ENCODE measurements at regions not wholly inside any gene's neighbourhood (a gene's known extent, or its start where the extent isn't known, plus 50 kb on each side); places are given as distances from the start of the nearest gene placed in this dataset.
A peak's percentile ranks its signal among the peaks of the same experiment; 100 is the strongest.

DNA sequence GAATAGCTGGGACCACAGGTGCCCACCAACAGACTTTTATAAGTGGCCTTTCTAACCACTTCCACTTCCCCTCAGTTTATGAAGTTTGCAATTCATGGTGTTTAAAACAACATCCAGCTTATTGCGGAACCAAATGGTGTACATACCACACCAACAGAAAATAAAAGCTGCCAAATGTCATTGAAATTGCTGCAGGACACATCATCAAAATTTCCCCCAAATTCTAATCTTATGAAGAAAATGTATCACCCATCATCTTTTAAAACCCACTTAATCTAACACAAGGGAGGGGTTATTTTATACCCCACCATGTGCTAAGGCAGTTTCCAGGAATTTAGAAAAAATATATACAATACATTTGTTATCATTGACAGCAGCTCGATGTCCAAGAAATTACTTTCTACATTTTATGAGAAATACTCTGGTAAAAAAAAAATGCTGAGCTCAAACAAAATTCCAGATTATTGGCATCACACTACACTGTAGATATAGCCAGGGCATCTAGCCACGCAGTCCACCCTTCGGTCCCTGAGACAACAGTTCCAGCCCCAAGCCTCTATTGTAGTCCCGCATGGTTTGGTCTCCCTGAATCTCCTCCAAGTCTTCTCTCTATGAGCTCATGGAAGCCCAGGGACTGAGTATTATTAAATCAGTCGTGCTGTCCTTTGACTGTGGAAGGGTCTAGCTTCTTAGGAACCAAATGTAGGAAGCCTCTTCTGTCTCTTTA, 372.8 kb upstream of the SLC30A5 start:
- ATAC-seq (no peak), DNase-seq (no peak)
- ChIA-PET POLR2A (no interaction called here), CTCF (no interaction called here)
- Histone ChIP-seq H3K4me1 (ENCODE audit: control insufficient read depth in 2 of 2, insufficient read depth in 2 of 2, low read length in 2 of 2) (no peaks in the 10 kb centered on the region), H3K27me3 (ENCODE audit: control insufficient read depth in 2 of 2, insufficient read depth in 2 of 2, low read length in 2 of 2) (no peaks in the 10 kb centered on the region), H3K27ac (ENCODE audit: low read depth, low read length) (no peak overlapping the region), H3K36me3 (ENCODE audit: control insufficient read depth in 2 of 3, insufficient read depth in 3 of 3, low read length in 3 of 3) (no peaks in the 10 kb centered on the region), H3K4me3 (ENCODE audit: low read length) (no peak overlapping the region), H3K9me3 (ENCODE audit: control insufficient read depth in 2 of 3, low read length in 3 of 3) (no peaks in the 10 kb centered on the region)
- intact Hi-C loops (cut with micrococcal nuclease): no loop called here
- Mint-ChIP-seq H3K27ac (no peak overlapping the region), H3K27me3 (peaks cover 0 to 5% (median 0%) of the 10 kb centered on the region in 5 donors), H3K4me1 (peaks cover 0 to 3% (median under 1%) of the 10 kb centered on the region in 7 donors), H3K4me3 (no peak overlapping the region), H3K9me3 (peaks cover 2 to 25% (median 7%) of the 10 kb centered on the region in 11 donors), H3K36me3 (peaks cover 0 to 11% (median 3%) of the 10 kb centered on the region in 5 donors)

- DNase-seq (no peak), ATAC-seq (no peak)
- no peaks in the 10 kb centered on the region for H3K27me3 ChIP-seq (ENCODE audit: control insufficient read depth in 2 of 2, insufficient read depth in 2 of 2, low read length in 2 of 2)
- H3K9me3 Mint-ChIP-seq: peaks cover 2 to 25% (median 9%) of the 10 kb centered on the region in 11 donors
- no peak overlapping the region for H3K27ac Mint-ChIP-seq
- intact Hi-C loops (cut with micrococcal nuclease): no loop called here
- no peaks in the 10 kb centered on the region for H3K36me3 ChIP-seq (ENCODE audit: control insufficient read depth in 2 of 3, insufficient read depth in 3 of 3, low read length in 3 of 3)
- no peak overlapping the region for H3K27ac ChIP-seq (ENCODE audit: low read depth, low read length)
- ChIA-PET CTCF (interaction anchor here (0.6 kb wide), 1 partner anchor 12 kb away, joined by 3 read pairs; no protein-coding TSS in a partner anchor), POLR2A (no interaction called here)
- H3K36me3 Mint-ChIP-seq: peaks cover 0 to 11% (median 3%) of the 10 kb centered on the region in 5 donors
- no peak overlapping the region for H3K4me3 Mint-ChIP-seq
- peaks cover 0 to 11% (median 5%) of the 10 kb centered on the region in 7 donors for H3K4me1 Mint-ChIP-seq
- peaks cover 0 to 5% (median 0%) of the 10 kb centered on the region in 5 donors for H3K27me3 Mint-ChIP-seq
- H3K4me1 ChIP-seq (ENCODE audit: control insufficient read depth in 2 of 2, insufficient read depth in 2 of 2, low read length in 2 of 2): no peaks in the 10 kb centered on the region
- H3K4me3 ChIP-seq (ENCODE audit: low read length): no peak overlapping the region
- H3K9me3 ChIP-seq (ENCODE audit: control insufficient read depth in 2 of 3, low read length in 3 of 3): no peaks in the 10 kb centered on the region
Observed at GRCh38 chr5:68722357-68722756, 371.5 kb upstream of the SLC30A5 start.

DNA sequence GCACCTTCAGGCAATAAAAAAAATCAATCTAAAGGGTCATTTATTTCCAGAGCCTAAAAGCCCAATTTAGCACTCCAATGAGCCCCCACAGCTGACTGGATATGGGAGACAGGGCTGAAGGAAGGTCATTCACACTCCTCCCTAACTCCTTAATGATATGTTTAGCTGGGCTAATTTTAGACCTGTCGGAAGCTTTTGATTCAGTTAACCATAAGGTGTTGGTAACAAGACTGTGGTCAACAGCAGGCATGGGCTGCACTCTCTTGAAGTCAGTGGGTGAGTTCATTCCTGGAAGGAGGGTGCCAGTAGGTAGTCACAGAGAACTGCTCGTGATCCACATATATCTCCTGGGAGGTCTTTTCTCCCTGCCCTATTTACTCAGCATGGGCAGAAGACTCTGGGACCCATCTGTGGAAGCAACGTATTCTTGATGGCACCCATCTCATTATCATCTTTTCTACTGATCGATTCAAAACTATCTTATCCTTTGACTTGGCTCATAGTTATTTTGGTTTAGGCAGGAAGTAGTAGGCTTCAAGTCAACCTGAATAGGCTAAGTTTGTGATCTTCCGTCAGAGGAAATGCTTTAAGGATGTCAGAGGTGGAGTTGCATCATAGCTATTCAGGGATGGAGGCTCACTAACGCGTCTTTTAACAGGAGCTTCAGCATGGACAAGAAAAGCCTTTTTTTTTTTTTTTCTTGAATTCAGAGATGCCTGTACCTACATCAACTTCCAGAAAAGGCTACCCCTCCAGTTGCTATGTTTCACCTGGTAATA, 367.7 kb upstream of the SLC30A5 start:
- DNase-seq (peak in 4 of 9 donors; percentile 18 to 25 (median 21)), ATAC-seq (no peak)
- ChIA-PET POLR2A (no interaction called here), CTCF (no interaction called here)
- Mint-ChIP-seq H3K27me3 (no peaks in the 10 kb centered on the region), H3K27ac (peak overlapping the region in 1 of 9 donors; percentile 1), H3K4me1 (peaks cover 0 to 11% (median 5%) of the 10 kb centered on the region in 7 donors), H3K36me3 (peaks cover 0 to 4% (median 0%) of the 10 kb centered on the region in 5 donors), H3K4me3 (peak overlapping the region in 1 of 10 donors; percentile 29), H3K9me3 (peaks cover 0 to 12% (median 6%) of the 10 kb centered on the region in 11 donors)
- intact Hi-C loops (cut with micrococcal nuclease): no loop called here
- no peaks in the 10 kb centered on the region for H3K27me3 ChIP-seq (ENCODE audit: control insufficient read depth in 2 of 2, insufficient read depth in 2 of 2, low read length in 2 of 2)
- H3K9me3 ChIP-seq (ENCODE audit: control insufficient read depth in 2 of 3, low read length in 3 of 3): no peaks in the 10 kb centered on the region
- no peaks in the 10 kb centered on the region for H3K36me3 ChIP-seq (ENCODE audit: control insufficient read depth in 2 of 3, insufficient read depth in 3 of 3, low read length in 3 of 3)
- no peak overlapping the region for H3K4me3 ChIP-seq (ENCODE audit: low read length)
- no peak overlapping the region for H3K27ac ChIP-seq (ENCODE audit: low read depth, low read length)
- H3K4me1 ChIP-seq (ENCODE audit: control insufficient read depth in 2 of 2, insufficient read depth in 2 of 2, low read length in 2 of 2): peaks cover 0 to 5% of the 10 kb centered on the region in 2 donors

- no peak overlapping the region for H3K4me3 ChIP-seq (ENCODE audit: low read length)
- ATAC-seq: no peak
- CTCF ChIA-PET: no interaction called here
Observed at GRCh38 chr5:68727931-68728330, 365.9 kb upstream of the SLC30A5 start.

GRCh38 chr5:68729678-68730077, 364.1 kb upstream of the SLC30A5 start:
- CTCF ChIA-PET: no interaction called here
- peaks cover 0 to 10% of the 10 kb centered on the region in 2 donors for H3K4me1 ChIP-seq (ENCODE audit: control insufficient read depth in 2 of 2, insufficient read depth in 2 of 2, low read length in 2 of 2)

More at GRCh38 chr5:68727931-68728330, 365.9 kb upstream of the SLC30A5 start:
- intact Hi-C loops (cut with micrococcal nuclease): no loop called here
- H3K4me3 Mint-ChIP-seq: no peak overlapping the region
- Histone ChIP-seq H3K9me3 (ENCODE audit: control insufficient read depth in 2 of 3, low read length in 3 of 3) (no peaks in the 10 kb centered on the region), H3K4me1 (ENCODE audit: control insufficient read depth in 2 of 2, insufficient read depth in 2 of 2, low read length in 2 of 2) (peaks cover 0 to 10% of the 10 kb centered on the region in 2 donors), H3K27ac (ENCODE audit: low read depth, low read length) (no peak overlapping the region), H3K27me3 (ENCODE audit: control insufficient read depth in 2 of 2, insufficient read depth in 2 of 2, low read length in 2 of 2) (no peaks in the 10 kb centered on the region), H3K36me3 (ENCODE audit: control insufficient read depth in 2 of 3, insufficient read depth in 3 of 3, low read length in 3 of 3) (no peaks in the 10 kb centered on the region)
- H3K4me1 Mint-ChIP-seq: peaks cover 0 to 11% (median 5%) of the 10 kb centered on the region in 7 donors
- peaks cover 0 to 4% (median 0%) of the 10 kb centered on the region in 5 donors for H3K36me3 Mint-ChIP-seq
- H3K27ac Mint-ChIP-seq: no peak overlapping the region
- no peaks in the 10 kb centered on the region for H3K27me3 Mint-ChIP-seq
- no peak for DNase-seq
- H3K9me3 Mint-ChIP-seq: peaks cover 0 to 6% (median 3%) of the 10 kb centered on the region in 11 donors
- POLR2A ChIA-PET: no interaction called here

GRCh38 chr5:68730220-68730978, 363.4 kb upstream of the SLC30A5 start:
- ATAC-seq: no peak
- H3K4me1 Mint-ChIP-seq: peaks cover 0 to 11% (median 5%) of the 10 kb centered on the region in 7 donors
- H3K4me3 Mint-ChIP-seq: no peak overlapping the region
- Histone ChIP-seq H3K27ac (ENCODE audit: low read depth, low read length) (no peak overlapping the region), H3K36me3 (ENCODE audit: control insufficient read depth in 2 of 3, insufficient read depth in 3 of 3, low read length in 3 of 3) (no peaks in the 10 kb centered on the region), H3K27me3 (ENCODE audit: control insufficient read depth in 2 of 2, insufficient read depth in 2 of 2, low read length in 2 of 2) (no peaks in the 10 kb centered on the region), H3K4me3 (ENCODE audit: low read length) (no peak overlapping the region), H3K9me3 (ENCODE audit: control insufficient read depth in 2 of 3, low read length in 3 of 3) (no peaks in the 10 kb centered on the region), H3K4me1 (ENCODE audit: control insufficient read depth in 2 of 2, insufficient read depth in 2 of 2, low read length in 2 of 2) (peaks cover 0 to 10% of the 10 kb centered on the region in 2 donors)
- ChIA-PET CTCF (no interaction called here), POLR2A (interaction anchor here (0.6 kb wide), 1 partner anchor 10 kb away, joined by 3 read pairs; no protein-coding TSS in a partner anchor)
- no peaks in the 10 kb centered on the region for H3K36me3 Mint-ChIP-seq
- peaks cover 0 to 6% (median 0%) of the 10 kb centered on the region in 11 donors for H3K9me3 Mint-ChIP-seq
- no peak for DNase-seq
- intact Hi-C loops (cut with micrococcal nuclease): no loop called here
- no peaks in the 10 kb centered on the region for H3K27me3 Mint-ChIP-seq
- no peak overlapping the region for H3K27ac Mint-ChIP-seq

More at GRCh38 chr5:68729678-68730077, 364.1 kb upstream of the SLC30A5 start:
- intact Hi-C loops (cut with micrococcal nuclease): no loop called here
- Histone ChIP-seq H3K4me3 (ENCODE audit: low read length) (no peak overlapping the region), H3K9me3 (ENCODE audit: control insufficient read depth in 2 of 3, low read length in 3 of 3) (no peaks in the 10 kb centered on the region), H3K36me3 (ENCODE audit: control insufficient read depth in 2 of 3, insufficient read depth in 3 of 3, low read length in 3 of 3) (no peaks in the 10 kb centered on the region), H3K27me3 (ENCODE audit: control insufficient read depth in 2 of 2, insufficient read depth in 2 of 2, low read length in 2 of 2) (no peaks in the 10 kb centered on the region), H3K27ac (ENCODE audit: low read depth, low read length) (no peak overlapping the region)
- Mint-ChIP-seq H3K4me3 (no peak overlapping the region), H3K27me3 (no peaks in the 10 kb centered on the region), H3K27ac (no peak overlapping the region), H3K36me3 (no peaks in the 10 kb centered on the region), H3K4me1 (peaks cover 0 to 11% (median 5%) of the 10 kb centered on the region in 7 donors), H3K9me3 (peaks cover 0 to 6% (median 0%) of the 10 kb centered on the region in 11 donors)
- POLR2A ChIA-PET: interaction anchor here (0.9 kb wide), 1 partner anchor 18 kb away, joined by 4 read pairs; no protein-coding TSS in a partner anchor
- DNase-seq (no peak), ATAC-seq (no peak)

All from naive thymus-derived CD4-positive, alpha-beta T cell (primary cell).